Activated CD4-positive, alpha-beta memory T cell treated with anti-CD3 and anti-CD28 coated beads for 36 hours (primary cell): ENCODE measurements at regions not wholly inside any gene's neighbourhood (a gene's known extent, or its start where the extent isn't known, plus 50 kb on each side); places are given as distances from the start of the nearest gene placed in this dataset.
"Not testable (repeated sequence)": the region's sequence is repeated elsewhere in the genome, so short reads cannot be mapped to it uniquely, and the experiment has no call there.

Experiments
- CTCF ChIA-PET: fragments of 350-600 bp; sonication (Branson Sonifier 250); formaldehyde crosslinking; loops from one replicate; lab custom pipeline; 2021; ENCODE audit warnings: antibody characterized with exemption, inconsistent platforms; lab: Charles Lee
- POLR2A ChIA-PET: fragments of 350-600 bp; sonication (Branson Sonifier 250); formaldehyde crosslinking; loops from one replicate; lab custom pipeline; 2021; ENCODE audit warnings: antibody characterized with exemption; lab: Charles Lee
- DNase-seq: peaks from one replicate; pipeline ENCODE4 v3.0.0-alpha.2; 2020
- H3K27ac Mint-ChIP-seq: one replicate; pipeline ENCODE4 v1.8.0; 2021; ENCODE audit warnings: mixed read lengths
- H3K27me3 Mint-ChIP-seq: one replicate; pipeline ENCODE4 v1.8.0; 2021; ENCODE audit warnings: mixed read lengths
- H3K36me3 Mint-ChIP-seq: one replicate; pipeline ENCODE4 v1.8.0; 2021; ENCODE audit warnings: mixed read lengths
- H3K4me1 Mint-ChIP-seq: one replicate; pipeline ENCODE4 v1.8.0; 2021; ENCODE audit warnings: low read depth, mixed read lengths
- H3K4me3 Mint-ChIP-seq: one replicate; pipeline ENCODE4 v1.8.0; 2021; ENCODE audit warnings: mild to moderate bottlenecking, mixed read lengths
- H3K9me3 Mint-ChIP-seq: one replicate; pipeline ENCODE4 v1.8.0; 2021; ENCODE audit warnings: mixed read lengths
- intact Hi-C: fragments of 100-400 bp; cut with micrococcal nuclease; formaldehyde crosslinking; loops from one replicate; pipeline ENCODE4 v1.15.1; 2023

DNA sequence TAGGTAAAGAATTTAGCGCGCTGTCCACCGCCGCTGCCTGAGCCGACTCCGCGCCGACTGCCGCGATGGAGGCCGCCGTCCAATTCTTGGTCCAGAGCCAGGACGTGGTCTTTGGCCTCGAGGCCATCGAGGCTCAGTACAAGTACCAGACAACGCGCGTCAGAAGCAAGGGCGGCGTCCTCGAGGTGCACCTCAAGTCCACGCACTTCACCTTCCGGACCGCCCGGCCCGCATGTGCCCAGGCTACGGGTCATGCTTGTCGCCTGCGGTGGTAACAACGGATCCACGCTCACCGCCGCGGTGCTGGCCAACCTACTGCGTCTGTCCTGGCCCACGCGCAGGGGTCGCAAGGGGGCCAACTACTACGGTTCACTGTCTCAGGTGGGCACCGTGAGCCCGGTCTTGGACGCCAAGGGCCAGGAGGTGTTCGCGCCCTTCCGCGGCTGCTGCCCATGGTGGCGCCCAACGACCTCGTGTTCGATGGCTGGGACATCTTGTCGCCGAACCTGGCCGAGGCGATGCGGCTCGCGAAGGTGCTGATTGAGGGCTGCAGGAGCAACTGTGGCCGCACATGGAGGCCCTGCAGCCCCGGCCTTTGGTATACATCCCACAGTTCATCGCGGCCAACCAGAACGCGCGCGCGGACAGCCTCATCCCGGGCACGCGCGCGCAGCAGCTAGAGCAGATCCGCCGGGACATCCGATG lies 128.0 kb downstream of the ANAPC4 start:
- no peak for DNase-seq
- CTCF ChIA-PET = no interaction called here
- intact Hi-C loops = no loop called here
- H3K36me3 Mint-ChIP-seq = no peaks in the 10 kb centered on the region
- H3K27me3 Mint-ChIP-seq = peaks cover 1% of the 10 kb centered on the region
- H3K27ac Mint-ChIP-seq = no peak overlapping the region
- peaks cover 4% of the 10 kb centered on the region for H3K9me3 Mint-ChIP-seq
- no peaks in the 10 kb centered on the region for H3K4me1 Mint-ChIP-seq
- no peak overlapping the region for H3K4me3 Mint-ChIP-seq
- POLR2A ChIA-PET = no interaction called here

DNA sequence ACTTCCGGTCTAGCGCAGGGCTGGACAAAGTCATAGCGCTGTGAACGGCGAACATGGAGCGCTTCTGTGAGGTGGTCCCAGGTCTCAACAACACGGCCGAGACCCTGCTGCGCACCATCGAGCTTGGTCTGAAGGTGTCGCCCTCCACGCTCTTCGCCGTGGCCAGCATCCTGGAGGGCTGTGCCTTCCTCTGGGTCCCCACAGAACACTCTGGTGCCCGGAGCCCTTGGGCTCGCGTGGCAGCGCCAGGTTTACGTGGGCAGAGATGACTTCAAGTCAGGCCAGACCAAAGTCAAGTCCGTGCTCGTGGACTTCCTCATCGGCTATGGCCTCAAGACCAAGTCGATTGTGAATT lies 128.6 kb downstream of the ANAPC4 start:
- H3K27me3 Mint-ChIP-seq = peaks cover 1% of the 10 kb centered on the region
- no peaks in the 10 kb centered on the region for H3K4me1 Mint-ChIP-seq
- POLR2A ChIA-PET = no interaction called here
- H3K9me3 Mint-ChIP-seq = peaks cover 4% of the 10 kb centered on the region
- H3K4me3 Mint-ChIP-seq = no peak overlapping the region
- DNase-seq = no peak
- no peaks in the 10 kb centered on the region for H3K36me3 Mint-ChIP-seq
- no peak overlapping the region for H3K27ac Mint-ChIP-seq
- intact Hi-C loops = no loop called here
- CTCF ChIA-PET = no interaction called here

DNA sequence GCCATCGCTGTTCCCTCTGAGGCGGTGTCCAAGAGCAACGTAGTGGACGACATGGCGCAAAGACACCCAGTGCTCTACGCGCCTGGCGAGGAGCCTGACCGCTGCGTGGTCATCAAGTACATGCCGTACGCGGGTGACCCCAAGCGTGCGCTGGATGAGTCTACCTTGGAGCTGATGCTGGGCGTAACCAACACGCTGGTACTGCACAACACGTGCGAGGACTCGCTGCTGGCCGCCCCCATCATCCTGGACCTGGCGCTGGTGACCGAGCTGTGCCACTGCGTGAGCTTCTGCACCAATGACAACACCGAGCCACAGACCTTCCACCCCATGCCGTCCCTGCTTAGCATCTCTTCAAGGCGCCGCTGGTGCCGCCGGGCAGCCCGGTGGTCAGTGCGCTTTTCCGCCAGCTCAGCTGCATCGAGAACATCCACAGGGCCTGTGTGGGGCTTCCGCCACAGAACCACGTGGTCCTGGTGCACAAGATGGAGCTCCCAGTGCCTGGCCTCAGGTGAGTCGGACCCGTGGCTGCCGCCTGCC lies 129.0 kb downstream of the ANAPC4 start:
- Mint-ChIP-seq H3K4me1 (no peaks in the 10 kb centered on the region), H3K9me3 (peaks cover 4% of the 10 kb centered on the region), H3K36me3 (no peaks in the 10 kb centered on the region), H3K27me3 (peaks cover 1% of the 10 kb centered on the region), H3K4me3 (no peak overlapping the region), H3K27ac (no peak overlapping the region)
- ChIA-PET CTCF (no interaction called here), POLR2A (no interaction called here)
- intact Hi-C loops = no loop called here
- no peak for DNase-seq

DNA sequence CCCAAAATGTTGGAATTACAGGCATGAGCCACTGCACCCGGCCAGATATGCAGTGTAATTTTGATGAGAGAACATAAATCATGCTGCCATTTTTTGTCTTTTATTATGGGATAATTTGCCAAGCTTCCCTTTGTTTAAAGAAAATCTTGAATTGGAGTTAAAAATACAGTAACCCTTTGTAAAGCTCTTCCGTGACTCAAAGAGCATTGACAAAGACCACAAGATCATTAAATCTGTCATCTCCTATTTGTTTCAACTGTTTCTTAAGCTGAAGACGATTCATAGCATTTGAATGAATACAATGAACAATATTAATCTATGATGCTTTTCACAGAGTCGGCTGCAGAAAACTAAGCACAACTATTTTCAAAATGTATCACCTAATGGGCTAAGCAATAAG lies 132.6 kb downstream of the ANAPC4 start:
- CTCF ChIA-PET = no interaction called here
- DNase-seq = no peak
- H3K27ac Mint-ChIP-seq = no peak overlapping the region

DNA sequence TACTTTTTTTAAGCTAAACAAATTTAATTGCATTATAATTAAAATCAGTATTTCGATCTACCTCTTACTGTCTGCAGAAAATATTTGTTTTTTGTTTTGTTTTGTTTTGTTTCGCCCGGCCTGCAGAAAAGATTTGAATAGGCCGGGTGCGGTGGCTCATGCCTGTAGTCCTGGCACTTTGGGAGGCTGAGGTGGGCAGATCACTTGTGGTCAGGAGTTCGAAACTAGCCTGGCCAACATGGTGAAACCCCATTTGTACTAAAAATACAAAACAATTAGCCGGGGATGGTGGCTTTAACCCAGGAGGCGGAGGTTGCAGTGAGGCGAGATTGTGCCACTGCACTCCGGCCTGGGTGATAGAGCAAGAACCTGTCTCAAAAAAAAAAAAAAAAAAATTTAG lies 134.8 kb downstream of the ANAPC4 start:
- POLR2A ChIA-PET, CTCF ChIA-PET, H3K4me3 Mint-ChIP-seq, H3K4me1 Mint-ChIP-seq, DNase-seq, intact Hi-C loops, H3K27ac Mint-ChIP-seq, H3K27me3 Mint-ChIP-seq, H3K36me3 Mint-ChIP-seq, H3K9me3 Mint-ChIP-seq: not testable (repeated sequence)

More for the DNA sequence above, 132.6 kb downstream of the ANAPC4 start:
- no peaks in the 10 kb centered on the region for H3K4me1 Mint-ChIP-seq
- POLR2A ChIA-PET = no interaction called here
- H3K27me3 Mint-ChIP-seq = no peaks in the 10 kb centered on the region
- H3K36me3 Mint-ChIP-seq = no peaks in the 10 kb centered on the region
- no peaks in the 10 kb centered on the region for H3K9me3 Mint-ChIP-seq
- H3K4me3 Mint-ChIP-seq = no peak overlapping the region
- intact Hi-C loops = no loop called here

DNA sequence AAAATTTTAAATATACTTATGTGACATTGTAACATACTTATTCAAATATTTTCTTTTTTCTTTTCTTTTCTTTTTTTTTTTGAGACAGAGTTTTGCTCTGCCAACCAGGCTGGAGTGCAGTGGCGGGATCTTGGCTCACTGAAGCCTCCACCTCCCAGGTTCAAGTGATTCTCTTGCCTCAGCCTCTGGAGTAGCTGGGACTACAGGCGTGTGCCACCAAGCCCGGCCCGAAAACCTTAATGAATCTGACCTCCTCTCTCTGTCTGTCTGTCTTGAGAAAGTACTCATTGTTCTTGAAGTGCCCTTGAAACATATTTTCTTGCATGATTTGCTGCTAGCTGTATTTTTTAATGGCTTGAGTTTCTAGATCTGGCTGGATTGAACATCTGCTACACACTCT lies 136.8 kb downstream of the ANAPC4 start:
- no peak overlapping the region for H3K27ac Mint-ChIP-seq
- intact Hi-C loops = no loop called here
- no peak overlapping the region for H3K4me3 Mint-ChIP-seq
- CTCF ChIA-PET = no interaction called here
- H3K4me1 Mint-ChIP-seq = no peaks in the 10 kb centered on the region
- H3K9me3 Mint-ChIP-seq = no peaks in the 10 kb centered on the region
- no peak for DNase-seq
- no peaks in the 10 kb centered on the region for H3K27me3 Mint-ChIP-seq
- no peaks in the 10 kb centered on the region for H3K36me3 Mint-ChIP-seq
- POLR2A ChIA-PET = no interaction called here

DNA sequence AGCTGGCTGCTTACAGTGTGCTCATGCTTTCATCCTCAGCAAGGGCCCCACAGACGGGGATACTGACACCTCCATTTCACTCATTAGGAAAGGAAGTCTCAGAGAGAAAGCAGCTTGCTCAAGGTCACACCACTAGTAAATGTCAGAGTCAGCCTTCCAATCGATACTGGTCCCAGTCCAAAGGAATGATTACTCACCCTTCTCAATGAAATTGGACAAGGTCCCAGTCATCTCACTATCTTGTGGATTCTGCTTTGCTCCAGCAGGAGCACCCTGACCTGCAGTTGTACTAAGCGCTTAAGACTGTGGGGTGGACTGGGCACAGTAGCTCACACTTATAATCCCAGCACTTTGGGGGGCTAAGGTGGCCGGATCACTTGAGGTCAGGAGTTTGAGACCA lies 132.2 kb upstream of the SLC34A2 start:
- no peak for DNase-seq
- H3K27ac Mint-ChIP-seq = no peak overlapping the region
- peaks cover 4% of the 10 kb centered on the region for H3K27me3 Mint-ChIP-seq
- ChIA-PET CTCF (no interaction called here), POLR2A (no interaction called here)
- H3K9me3 Mint-ChIP-seq = no peaks in the 10 kb centered on the region
- H3K4me3 Mint-ChIP-seq = no peak overlapping the region
- intact Hi-C loops = no loop called here
- H3K36me3 Mint-ChIP-seq = no peaks in the 10 kb centered on the region
- no peaks in the 10 kb centered on the region for H3K4me1 Mint-ChIP-seq

DNA sequence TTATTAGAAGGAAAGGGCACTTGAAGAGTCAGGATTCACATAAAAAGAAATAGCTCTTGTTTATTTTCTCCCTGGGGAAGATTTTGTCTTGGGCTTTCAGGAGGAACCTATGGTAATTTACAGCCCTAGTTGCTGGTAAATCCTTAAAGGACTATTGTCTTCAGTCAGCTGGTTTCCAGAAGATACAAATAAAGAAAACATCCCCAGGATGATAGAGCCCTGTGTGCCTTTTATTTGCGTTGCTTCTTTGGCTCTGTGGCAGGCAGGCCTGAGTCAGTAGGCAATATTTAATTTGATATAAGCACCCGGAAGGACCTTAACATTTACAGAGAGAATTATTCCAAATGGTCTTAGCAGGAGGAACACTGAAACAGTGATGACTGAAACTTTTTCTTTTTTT lies 131.0 kb upstream of the SLC34A2 start:
- Mint-ChIP-seq H3K36me3 (no peaks in the 10 kb centered on the region), H3K27me3 (peaks cover 2% of the 10 kb centered on the region), H3K27ac (no peak overlapping the region), H3K4me1 (no peaks in the 10 kb centered on the region), H3K9me3 (no peaks in the 10 kb centered on the region), H3K4me3 (no peak overlapping the region)
- intact Hi-C loops = no loop called here
- POLR2A ChIA-PET = no interaction called here
- CTCF ChIA-PET = no interaction called here
- no peak for DNase-seq

DNA sequence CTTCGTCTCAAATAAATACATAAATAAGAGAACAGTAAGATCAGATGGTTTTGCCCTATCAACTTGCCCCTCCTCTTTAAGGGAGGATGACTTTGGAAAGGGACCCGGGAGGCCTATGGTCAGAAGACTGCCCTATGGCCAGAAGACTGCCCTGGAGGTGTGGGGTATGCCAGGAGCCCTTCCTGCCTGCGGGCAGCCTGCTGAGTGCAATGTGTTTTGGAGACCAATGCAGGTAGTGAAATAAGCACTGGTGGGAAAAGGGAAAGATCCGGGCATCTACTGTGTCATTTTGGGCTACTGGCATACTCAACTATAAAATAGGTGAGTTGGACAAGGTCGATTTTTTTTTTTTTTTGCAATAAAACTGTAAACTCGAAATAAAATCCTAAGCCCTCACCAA lies 129.8 kb upstream of the SLC34A2 start:
- Mint-ChIP-seq H3K4me1 (no peaks in the 10 kb centered on the region), H3K4me3 (no peak overlapping the region), H3K27ac (no peak overlapping the region), H3K36me3 (no peaks in the 10 kb centered on the region), H3K27me3 (peaks cover 2% of the 10 kb centered on the region), H3K9me3 (no peaks in the 10 kb centered on the region)
- intact Hi-C loops = no loop called here
- ChIA-PET CTCF (no interaction called here), POLR2A (no interaction called here)
- no peak for DNase-seq

DNA sequence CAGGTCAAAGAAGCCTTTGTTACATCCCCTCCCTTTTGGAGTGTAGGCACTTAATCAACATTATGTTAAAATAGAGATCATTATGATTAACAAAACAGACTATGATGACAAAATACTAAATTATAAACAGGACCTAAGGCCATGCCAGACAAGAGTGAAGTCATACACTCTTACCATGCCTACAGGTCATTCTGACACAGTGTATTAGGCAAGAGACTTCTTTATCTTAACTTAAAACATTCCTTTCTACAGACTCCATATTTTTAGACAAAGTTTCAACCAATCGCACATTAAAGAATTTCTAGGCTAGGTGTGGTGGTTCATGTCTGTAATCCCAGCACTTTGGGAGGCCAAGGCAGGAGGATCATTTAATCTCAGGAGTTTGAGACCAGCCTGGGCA lies 128.6 kb upstream of the SLC34A2 start:
- Mint-ChIP-seq H3K36me3 (no peaks in the 10 kb centered on the region), H3K4me3 (no peak overlapping the region), H3K4me1 (no peaks in the 10 kb centered on the region), H3K27me3 (peaks cover 3% of the 10 kb centered on the region), H3K27ac (no peak overlapping the region), H3K9me3 (no peaks in the 10 kb centered on the region)
- POLR2A ChIA-PET = no interaction called here
- no peak for DNase-seq
- intact Hi-C loops = no loop called here
- CTCF ChIA-PET = no interaction called here

DNA sequence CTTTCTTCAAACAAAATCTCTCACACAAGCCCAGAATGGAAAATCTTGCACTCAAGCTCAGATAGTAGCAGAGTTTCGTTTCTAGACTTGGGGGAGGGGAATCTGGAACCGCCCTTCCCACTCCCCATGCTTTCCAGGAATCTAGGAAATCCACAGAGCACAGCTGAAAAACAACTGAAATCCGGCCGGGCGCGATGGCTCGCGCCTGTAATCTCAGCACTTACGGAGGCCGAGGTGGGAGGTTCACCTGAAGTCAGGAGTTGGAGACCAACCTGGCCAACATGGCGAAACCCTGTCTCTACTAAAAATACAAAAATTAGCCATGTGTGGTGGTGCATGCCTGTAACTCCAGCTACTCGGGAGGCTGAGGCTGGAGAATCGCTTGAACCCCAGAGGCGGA lies 127.3 kb upstream of the SLC34A2 start:
- CTCF ChIA-PET = no interaction called here
- Mint-ChIP-seq H3K9me3 (no peaks in the 10 kb centered on the region), H3K27ac (no peak overlapping the region), H3K4me1 (no peaks in the 10 kb centered on the region), H3K36me3 (no peaks in the 10 kb centered on the region), H3K4me3 (no peak overlapping the region), H3K27me3 (peaks cover 1% of the 10 kb centered on the region)
- no peak for DNase-seq
- POLR2A ChIA-PET = interaction anchor here (0.7 kb wide), 1 partner anchor 20 kb away, joined by 3 read pairs; no protein-coding TSS in a partner anchor
- intact Hi-C loops = no loop called here

DNA sequence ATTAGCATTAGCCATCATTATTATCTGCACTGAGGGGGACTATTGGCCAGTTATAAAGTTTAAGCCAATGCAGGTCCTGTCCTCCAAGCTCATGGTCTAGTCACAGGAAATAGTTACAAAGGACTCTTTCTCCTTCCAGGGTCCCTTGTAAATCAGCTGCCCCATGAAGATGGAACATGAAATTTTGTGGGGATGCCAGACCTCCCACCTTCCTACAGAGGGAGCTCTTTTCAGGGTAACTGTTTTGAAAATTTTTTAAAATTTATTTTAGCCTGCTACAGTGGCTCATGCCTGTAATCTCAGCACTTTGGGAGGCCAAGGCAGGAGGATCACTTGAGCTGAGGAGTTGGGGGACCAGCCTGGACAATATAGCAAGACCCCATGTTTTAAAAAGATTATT lies 124.4 kb upstream of the SLC34A2 start:
- intact Hi-C loops = no loop called here
- no peak overlapping the region for H3K4me3 Mint-ChIP-seq
- DNase-seq = no peak
- H3K9me3 Mint-ChIP-seq = no peaks in the 10 kb centered on the region
- POLR2A ChIA-PET = no interaction called here
- no peaks in the 10 kb centered on the region for H3K4me1 Mint-ChIP-seq
- peaks cover 1% of the 10 kb centered on the region for H3K27me3 Mint-ChIP-seq
- CTCF ChIA-PET = interaction anchor here (0.6 to 0.7 kb wide), 3 partner anchors 14 to 1831 kb away, joined by 3 to 7 read pairs (median 3); no protein-coding TSS in a partner anchor
- H3K27ac Mint-ChIP-seq = no peak overlapping the region
- H3K36me3 Mint-ChIP-seq = no peaks in the 10 kb centered on the region

DNA sequence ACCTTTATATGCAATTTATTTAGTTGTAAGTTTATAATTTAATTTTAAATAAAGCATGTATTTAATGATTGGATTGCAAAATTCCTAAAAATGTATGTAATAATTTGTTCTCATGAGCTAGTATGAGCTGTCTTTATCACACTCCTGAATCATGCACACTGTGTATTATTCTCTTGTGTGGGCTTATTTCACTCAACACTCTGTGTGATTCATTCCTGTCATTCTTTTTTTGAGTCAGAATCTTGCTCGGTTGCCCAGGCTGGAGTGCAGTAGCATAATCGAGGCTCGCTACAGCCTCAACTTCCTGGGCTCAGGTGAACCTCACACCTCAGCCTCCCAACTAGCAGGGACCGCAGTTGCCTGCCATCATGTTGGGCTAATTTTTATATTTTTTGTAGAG lies 123.1 kb upstream of the SLC34A2 start:
- Mint-ChIP-seq H3K4me3 (no peak overlapping the region), H3K27ac (no peak overlapping the region), H3K27me3 (peaks cover 1% of the 10 kb centered on the region), H3K4me1 (no peaks in the 10 kb centered on the region), H3K9me3 (no peaks in the 10 kb centered on the region), H3K36me3 (no peaks in the 10 kb centered on the region)
- no peak for DNase-seq
- CTCF ChIA-PET = interaction anchor here (0.7 kb wide), 1 partner anchor 448 kb away, joined by 3 read pairs; no protein-coding TSS in a partner anchor
- intact Hi-C loops = no loop called here
- POLR2A ChIA-PET = no interaction called here
